Psoas muscle (tissue), 7 donors: ENCODE measurements at regions not wholly inside any gene's neighbourhood (a gene's known extent, or its start where the extent isn't known, plus 50 kb on each side); places are given as distances from the start of the nearest gene placed in this dataset.
"Not testable (repeated sequence)": the region's sequence is repeated elsewhere in the genome, so short reads cannot be mapped to it uniquely, and the experiment has no call there.

Experiments used
- ATAC-seq, 4 donors: fragments of 200-7000 bp; cut with Tn5 transposase; one replicate each; pipeline ENCODE4 v1.9.1; 2020; ENCODE audit warnings: moderate library complexity in 3 of 4, mild to moderate bottlenecking in 2 of 4
- DNase-seq, 2 donors: peaks; one replicate each; pipeline ENCODE4 v3.0.0-alpha.2; 2020
- H3K27ac ChIP-seq: fragments of 200-600 bp; one replicate; pipeline ENCODE4 v1.8.0; 2022
- H3K27me3 ChIP-seq, 3 donors: fragments of 200-600 bp in 1 of 3; one replicate each; pipeline versions ENCODE4 v1.6.1 to v1.8.0; 2013 to 2022; ENCODE audit warnings: low read length in 2 of 3, mild to moderate bottlenecking in 2 of 3, moderate library complexity in 1 of 3; ENCODE audit not compliant: insufficient read depth in 3 of 3
- H3K36me3 ChIP-seq, 2 donors: fragments of 200-600 bp in 1 of 2; one replicate each; pipeline versions ENCODE4 v1.6.1 to v1.8.0; 2013 to 2022; ENCODE audit warnings: low read depth in 1 of 2, mild to moderate bottlenecking in 1 of 2, moderate library complexity in 1 of 2; ENCODE audit not compliant: insufficient read depth in 1 of 2
- H3K4me1 ChIP-seq: fragments of 200-600 bp; one replicate; pipeline ENCODE4 v1.8.0; 2022
- H3K4me3 ChIP-seq: fragments of 200-600 bp; one replicate; pipeline ENCODE4 v1.8.0; 2022; ENCODE audit warnings: mild to moderate bottlenecking
- H3K9me3 ChIP-seq: fragments of 200-600 bp; one replicate; pipeline ENCODE4 v1.8.0; 2022
- CTCF ChIP-seq: fragments of 200-600 bp; IDR thresholded peaks from one replicate; pipeline ENCODE4 v1.8.0; 2022; ENCODE audit warnings: antibody characterized with exemption
- WGBS, 3 donors: extraction: QIAGEN DNeasy Blood & Tissue Kit; methylation state at CpG; one replicate each; pipeline versions ENCODE4 v1.1.6 to v1.1.7; 2013; 5-methylcytosine and 5-hydroxymethylcytosine counted together
- intact Hi-C, 2 donors: fragments of 100-400 bp; cut with DNase I; formaldehyde crosslinking; loops; one replicate each; pipeline versions ENCODE4 v1.11.0 to v1.14.2; 2022
- donor health status: healthy with polysubstance abuse.
- donor health status: DM: no; HTN: no; CAD: no; lungs with moderate emphysema.
- donor health status: Bipolar disorder and iron deficiency.
- donor health status: healthy.
- donor health status: DM: yes; HTN: yes; CAD: no.
- donor health status: DM: no; HTN: no; CAD: no.
- donor health status: DM: yes; HTN: yes; CAD: no.

- intact Hi-C loops, result no loop called here
Observed at GRCh38 chr21:19076031-19076430, 672.4 kb upstream of the TMPRSS15 start.

GRCh38 chr21:19109694-19110093 lies 706.1 kb upstream of the TMPRSS15 start:
- Histone ChIP-seq H3K36me3 (no peaks in the 10 kb centered on the region), H3K27me3 (no peaks in the 10 kb centered on the region), H3K9me3 (no peaks in the 10 kb centered on the region), H3K27ac (no peak overlapping the region), H3K4me3 (no peak overlapping the region), H3K4me1 (no peaks in the 10 kb centered on the region)
- DNase-seq (no peak), ATAC-seq (no peak)
- intact Hi-C loops, result no loop called here
- WGBS, 3 donors, result 71 to 80% (median 73%) methylated on average over 2 of the region's 2 CpGs
- no peak for TF ChIP-seq CTCF

More at GRCh38 chr21:19076031-19076430, 672.4 kb upstream of the TMPRSS15 start:
- no peaks in the 10 kb centered on the region for H3K9me3 ChIP-seq
- no peak overlapping the region for H3K27ac ChIP-seq
- ATAC-seq, result no peak
- H3K4me3 ChIP-seq, result no peak overlapping the region
- H3K4me1 ChIP-seq, result no peaks in the 10 kb centered on the region
- 81 to 89% (median 87%) methylated on average over 1 of the region's 1 CpG for WGBS, 3 donors
- no peak for TF ChIP-seq CTCF
- no peaks in the 10 kb centered on the region for H3K36me3 ChIP-seq
- H3K27me3 ChIP-seq, result no peaks in the 10 kb centered on the region
- DNase-seq, result no peak

- H3K27me3 ChIP-seq, H3K36me3 ChIP-seq, H3K27ac ChIP-seq, H3K4me3 ChIP-seq, intact Hi-C loops, DNase-seq, ATAC-seq, H3K9me3 ChIP-seq, H3K4me1 ChIP-seq: not testable (repeated sequence)
- 81 to 91% (median 85%) methylated on average over 4 of the region's 4 CpGs for WGBS, 3 donors
Observed at GRCh38 chr21:19119259-19119658, 715.7 kb upstream of the TMPRSS15 start.

- Histone ChIP-seq H3K4me1 (no peaks in the 10 kb centered on the region), H3K4me3 (no peak overlapping the region), H3K27ac (no peak overlapping the region), H3K27me3 (no peaks in the 10 kb centered on the region), H3K9me3 (peaks cover 4% of the 10 kb centered on the region), H3K36me3 (no peaks in the 10 kb centered on the region)
- TF ChIP-seq CTCF, result no peak
- ATAC-seq (no peak), DNase-seq (no peak)
- intact Hi-C loops, result no loop called here
- WGBS, 3 donors, result 89% methylated on average over 4 of the region's 4 CpGs
Observed at GRCh38 chr21:19120591-19120990, 717.0 kb upstream of the TMPRSS15 start.

GRCh38 chr21:19122356-19122755 lies 718.8 kb upstream of the TMPRSS15 start:
- WGBS, 3 donors, result 31 to 42% (median 32%) methylated on average over 2 of the region's 2 CpGs
- no peak for ATAC-seq
- no peaks in the 10 kb centered on the region for H3K27me3 ChIP-seq

More at GRCh38 chr21:19122356-19122755, 718.8 kb upstream of the TMPRSS15 start:
- Histone ChIP-seq H3K36me3 (no peaks in the 10 kb centered on the region), H3K4me3 (no peak overlapping the region), H3K4me1 (no peaks in the 10 kb centered on the region), H3K9me3 (no peaks in the 10 kb centered on the region), H3K27ac (no peak overlapping the region)
- DNase-seq, result no peak
- intact Hi-C loops, result no loop called here
- TF ChIP-seq CTCF, result no peak
